ENCODE measurements at regions not wholly inside any gene's neighbourhood (a gene's known extent, or its start where the extent isn't known, plus 50 kb on each side); places are given as distances from the start of the nearest gene placed in this dataset.

GRCh38 chr9:18059447-18059846, 414.5 kb upstream of the ADAMTSL1 start:
- TF ChIP-seq CTCF (IDR thresholded peaks at IDR 0.05) (no peak), POLR2AphosphoS5 (IDR thresholded peaks at IDR 0.05) (no peak)
